HepG2 (cell line): ENCODE measurements at regions not wholly inside any gene's neighbourhood (a gene's known extent, or its start where the extent isn't known, plus 50 kb on each side); places are given as distances from the start of the nearest gene placed in this dataset.
A peak's percentile ranks its signal among the peaks of the same experiment; 100 is the strongest.

Source experiments
- FOXK1 ChIP-seq: sonication (generic); formaldehyde crosslinking; IDR thresholded peaks from 2 replicates; pipeline ENCODE4 v1.4.0; 2020; ENCODE audit warnings: low read depth, missing genetic modification reagents, borderline replicate concordance
- ISX ChIP-seq: sonication (generic); formaldehyde crosslinking; conservative IDR thresholded peaks from 2 replicates; pipeline ENCODE4 v1.5.0; 2020; ENCODE audit warnings: missing genetic modification reagents
- PHF8 ChIP-seq: sonication (generic); formaldehyde crosslinking; IDR thresholded peaks from 2 replicates; pipeline ENCODE4 v1.5.0; 2020; ENCODE audit warnings: missing genetic modification reagents
- SNAPC2 ChIP-seq: sonication (generic); formaldehyde crosslinking; IDR thresholded peaks from 2 replicates; pipeline ENCODE4 v1.8.1; 2022; ENCODE audit warnings: mild to moderate bottlenecking, missing genetic modification reagents
- TEAD3 ChIP-seq: optimal IDR thresholded peaks from 2 replicates; pipeline ENCODE3; 2016; ENCODE audit warnings: borderline replicate concordance
- TGIF2 ChIP-seq: IDR thresholded peaks from 2 replicates; pipeline ENCODE4 v1.6.1; 2016; ENCODE audit warnings: control low read depth, missing compliant biosample characterization
- ZNF296 ChIP-seq: sonication (generic); formaldehyde crosslinking; conservative IDR thresholded peaks from 2 replicates; pipeline ENCODE4 v1.5.0; 2020; ENCODE audit warnings: mild to moderate bottlenecking, missing genetic modification reagents
- ZZZ3 ChIP-seq: sonication (generic); formaldehyde crosslinking; IDR thresholded peaks from 2 replicates; pipeline ENCODE4 v1.4.0; 2020; ENCODE audit warnings: missing genetic modification reagents, mild to moderate bottlenecking, borderline replicate concordance
- TF ChIP-seq, protein P1 (sequence below): sonication (generic); formaldehyde crosslinking; IDR thresholded peaks from 2 replicates; pipeline ENCODE4 v1.5.0; 2020; ENCODE audit warnings: mild to moderate bottlenecking, missing genetic modification reagents, borderline replicate concordance
- TF ChIP-seq, protein P2 (sequence below): sonication (generic); formaldehyde crosslinking; IDR thresholded peaks from 2 replicates; pipeline ENCODE4 v1.4.0; 2020; ENCODE audit warnings: missing genetic modification reagents
- TF ChIP-seq, protein P3 (sequence below), 2 experiments: sonication (generic) in 1 of 2; formaldehyde crosslinking in 1 of 2; IDR thresholded peaks; 2 replicates each; pipeline versions ENCODE4 v1.5.1 to v1.6.1; 2011 to 2020; ENCODE audit warnings: borderline replicate concordance in 1 of 2, low read depth in 1 of 2, low read length in 1 of 2, mild to moderate bottlenecking in 1 of 2, missing genetic modification reagents in 1 of 2, moderate library complexity in 1 of 2
- TF ChIP-seq, protein P4 (sequence below): sonication (generic); formaldehyde crosslinking; IDR thresholded peaks from 2 replicates; pipeline ENCODE4 v1.8.0; 2022; ENCODE audit warnings: mild to moderate bottlenecking, missing genetic modification reagents

DNA sequence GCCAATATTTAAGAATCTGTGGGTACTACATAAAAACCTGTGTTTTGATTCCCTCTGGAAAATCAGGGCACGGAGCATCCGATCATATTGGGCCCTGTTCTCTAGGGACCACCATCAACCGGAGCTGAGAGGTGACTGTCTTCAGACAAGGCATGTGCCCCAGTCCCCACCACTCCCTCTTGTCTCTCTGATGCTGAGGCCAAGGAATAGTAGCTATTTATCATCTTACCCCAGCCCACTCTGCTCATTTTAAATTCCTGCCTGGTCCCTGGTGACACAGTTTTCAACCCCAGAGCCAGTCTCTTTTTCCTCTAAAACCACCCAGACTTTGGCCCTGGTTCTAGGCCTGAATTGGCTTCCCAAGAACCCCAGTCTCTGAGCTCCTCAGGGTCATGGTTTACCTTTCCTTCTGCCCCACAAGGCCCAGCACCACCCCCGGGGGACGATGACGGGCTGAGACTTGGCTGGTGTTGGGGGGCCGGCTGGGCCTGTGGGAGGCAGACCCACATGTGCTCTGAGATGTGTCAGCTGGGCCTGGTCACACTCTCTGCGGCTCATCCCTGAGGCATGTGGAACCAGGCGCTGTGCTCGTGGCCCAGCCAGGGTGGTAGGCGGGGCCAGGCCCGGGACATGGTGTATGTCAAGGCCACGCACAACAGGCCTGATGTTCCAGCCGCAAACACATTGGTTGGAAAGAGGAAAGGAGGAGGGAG, 114.4 kb downstream of the CEBPB start (continued):
- TF ChIP-seq, protein P1, sequence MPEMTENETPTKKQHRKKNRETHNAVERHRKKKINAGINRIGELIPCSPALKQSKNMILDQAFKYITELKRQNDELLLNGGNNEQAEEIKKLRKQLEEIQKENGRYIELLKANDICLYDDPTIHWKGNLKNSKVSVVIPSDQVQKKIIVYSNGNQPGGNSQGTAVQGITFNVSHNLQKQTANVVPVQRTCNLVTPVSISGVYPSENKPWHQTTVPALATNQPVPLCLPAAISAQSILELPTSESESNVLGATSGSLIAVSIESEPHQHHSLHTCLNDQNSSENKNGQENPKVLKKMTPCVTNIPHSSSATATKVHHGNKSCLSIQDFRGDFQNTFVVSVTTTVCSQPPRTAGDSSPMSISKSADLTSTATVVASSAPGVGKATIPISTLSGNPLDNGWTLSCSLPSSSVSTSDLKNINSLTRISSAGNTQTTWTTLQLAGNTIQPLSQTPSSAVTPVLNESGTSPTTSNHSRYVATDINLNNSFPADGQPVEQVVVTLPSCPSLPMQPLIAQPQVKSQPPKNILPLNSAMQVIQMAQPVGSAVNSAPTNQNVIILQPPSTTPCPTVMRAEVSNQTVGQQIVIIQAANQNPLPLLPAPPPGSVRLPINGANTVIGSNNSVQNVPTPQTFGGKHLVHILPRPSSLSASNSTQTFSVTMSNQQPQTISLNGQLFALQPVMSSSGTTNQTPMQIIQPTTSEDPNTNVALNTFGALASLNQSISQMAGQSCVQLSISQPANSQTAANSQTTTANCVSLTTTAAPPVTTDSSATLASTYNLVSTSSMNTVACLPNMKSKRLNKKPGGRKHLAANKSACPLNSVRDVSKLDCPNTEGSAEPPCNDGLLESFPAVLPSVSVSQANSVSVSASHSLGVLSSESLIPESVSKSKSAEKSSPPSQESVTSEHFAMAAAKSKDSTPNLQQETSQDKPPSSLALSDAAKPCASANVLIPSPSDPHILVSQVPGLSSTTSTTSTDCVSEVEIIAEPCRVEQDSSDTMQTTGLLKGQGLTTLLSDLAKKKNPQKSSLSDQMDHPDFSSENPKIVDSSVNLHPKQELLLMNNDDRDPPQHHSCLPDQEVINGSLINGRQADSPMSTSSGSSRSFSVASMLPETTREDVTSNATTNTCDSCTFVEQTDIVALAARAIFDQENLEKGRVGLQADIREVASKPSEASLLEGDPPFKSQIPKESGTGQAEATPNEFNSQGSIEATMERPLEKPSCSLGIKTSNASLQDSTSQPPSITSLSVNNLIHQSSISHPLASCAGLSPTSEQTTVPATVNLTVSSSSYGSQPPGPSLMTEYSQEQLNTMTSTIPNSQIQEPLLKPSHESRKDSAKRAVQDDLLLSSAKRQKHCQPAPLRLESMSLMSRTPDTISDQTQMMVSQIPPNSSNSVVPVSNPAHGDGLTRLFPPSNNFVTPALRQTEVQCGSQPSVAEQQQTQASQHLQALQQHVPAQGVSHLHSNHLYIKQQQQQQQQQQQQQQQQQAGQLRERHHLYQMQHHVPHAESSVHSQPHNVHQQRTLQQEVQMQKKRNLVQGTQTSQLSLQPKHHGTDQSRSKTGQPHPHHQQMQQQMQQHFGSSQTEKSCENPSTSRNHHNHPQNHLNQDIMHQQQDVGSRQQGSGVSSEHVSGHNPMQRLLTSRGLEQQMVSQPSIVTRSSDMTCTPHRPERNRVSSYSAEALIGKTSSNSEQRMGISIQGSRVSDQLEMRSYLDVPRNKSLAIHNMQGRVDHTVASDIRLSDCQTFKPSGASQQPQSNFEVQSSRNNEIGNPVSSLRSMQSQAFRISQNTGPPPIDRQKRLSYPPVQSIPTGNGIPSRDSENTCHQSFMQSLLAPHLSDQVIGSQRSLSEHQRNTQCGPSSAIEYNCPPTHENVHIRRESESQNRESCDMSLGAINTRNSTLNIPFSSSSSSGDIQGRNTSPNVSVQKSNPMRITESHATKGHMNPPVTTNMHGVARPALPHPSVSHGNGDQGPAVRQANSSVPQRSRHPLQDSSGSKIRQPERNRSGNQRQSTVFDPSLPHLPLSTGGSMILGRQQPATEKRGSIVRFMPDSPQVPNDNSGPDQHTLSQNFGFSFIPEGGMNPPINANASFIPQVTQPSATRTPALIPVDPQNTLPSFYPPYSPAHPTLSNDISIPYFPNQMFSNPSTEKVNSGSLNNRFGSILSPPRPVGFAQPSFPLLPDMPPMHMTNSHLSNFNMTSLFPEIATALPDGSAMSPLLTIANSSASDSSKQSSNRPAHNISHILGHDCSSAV (CRISPR knock-in tag), result peak; percentile 95; the same call in 1 of the 2 replicates
- TF ChIP-seq ZZZ3 (peak; percentile 99), ISX (CRISPR knock-in tag) (peak; percentile 98), TGIF2 (CRISPR knock-in tag) (peak; percentile 98; the same call in 1 of the 2 replicates), PHF8 (CRISPR knock-in tag) (peak; percentile 81), TEAD3 (CRISPR knock-in tag) (peak; percentile 94), SNAPC2 (peak; percentile 98; the same call in 1 of the 2 replicates), FOXK1 (CRISPR knock-in tag) (peak; percentile 96), ZNF296 (0 out of 2 replicates have a peak, but pooled peaks have one; percentile 29)
- TF ChIP-seq, protein P2, sequence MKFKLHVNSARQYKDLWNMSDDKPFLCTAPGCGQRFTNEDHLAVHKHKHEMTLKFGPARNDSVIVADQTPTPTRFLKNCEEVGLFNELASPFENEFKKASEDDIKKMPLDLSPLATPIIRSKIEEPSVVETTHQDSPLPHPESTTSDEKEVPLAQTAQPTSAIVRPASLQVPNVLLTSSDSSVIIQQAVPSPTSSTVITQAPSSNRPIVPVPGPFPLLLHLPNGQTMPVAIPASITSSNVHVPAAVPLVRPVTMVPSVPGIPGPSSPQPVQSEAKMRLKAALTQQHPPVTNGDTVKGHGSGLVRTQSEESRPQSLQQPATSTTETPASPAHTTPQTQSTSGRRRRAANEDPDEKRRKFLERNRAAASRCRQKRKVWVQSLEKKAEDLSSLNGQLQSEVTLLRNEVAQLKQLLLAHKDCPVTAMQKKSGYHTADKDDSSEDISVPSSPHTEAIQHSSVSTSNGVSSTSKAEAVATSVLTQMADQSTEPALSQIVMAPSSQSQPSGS, result peak; percentile 87; the same call in 1 of the 2 replicates
- TF ChIP-seq, protein P3, sequence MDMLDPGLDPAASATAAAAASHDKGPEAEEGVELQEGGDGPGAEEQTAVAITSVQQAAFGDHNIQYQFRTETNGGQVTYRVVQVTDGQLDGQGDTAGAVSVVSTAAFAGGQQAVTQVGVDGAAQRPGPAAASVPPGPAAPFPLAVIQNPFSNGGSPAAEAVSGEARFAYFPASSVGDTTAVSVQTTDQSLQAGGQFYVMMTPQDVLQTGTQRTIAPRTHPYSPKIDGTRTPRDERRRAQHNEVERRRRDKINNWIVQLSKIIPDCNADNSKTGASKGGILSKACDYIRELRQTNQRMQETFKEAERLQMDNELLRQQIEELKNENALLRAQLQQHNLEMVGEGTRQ (IDR thresholded peaks at IDR 0.05; ENCODE audit: low read depth, low read length), result no peak
- TF ChIP-seq, protein P3 (CRISPR knock-in tag; IDR thresholded peaks at IDR 0.05; ENCODE audit: borderline replicate concordance), result 0 out of 2 replicates have a peak, but pooled peaks have one; percentile 5
- TF ChIP-seq, protein P4, sequence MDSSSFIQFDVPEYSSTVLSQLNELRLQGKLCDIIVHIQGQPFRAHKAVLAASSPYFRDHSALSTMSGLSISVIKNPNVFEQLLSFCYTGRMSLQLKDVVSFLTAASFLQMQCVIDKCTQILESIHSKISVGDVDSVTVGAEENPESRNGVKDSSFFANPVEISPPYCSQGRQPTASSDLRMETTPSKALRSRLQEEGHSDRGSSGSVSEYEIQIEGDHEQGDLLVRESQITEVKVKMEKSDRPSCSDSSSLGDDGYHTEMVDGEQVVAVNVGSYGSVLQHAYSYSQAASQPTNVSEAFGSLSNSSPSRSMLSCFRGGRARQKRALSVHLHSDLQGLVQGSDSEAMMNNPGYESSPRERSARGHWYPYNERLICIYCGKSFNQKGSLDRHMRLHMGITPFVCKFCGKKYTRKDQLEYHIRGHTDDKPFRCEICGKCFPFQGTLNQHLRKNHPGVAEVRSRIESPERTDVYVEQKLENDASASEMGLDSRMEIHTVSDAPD, result peak; percentile 91
